ENCODE measurements at regions not wholly inside any gene's neighbourhood (a gene's known extent, or its start where the extent isn't known, plus 50 kb on each side); places are given as distances from the start of the nearest gene placed in this dataset.
A peak's percentile ranks its signal among the peaks of the same experiment; 100 is the strongest.

DNA sequence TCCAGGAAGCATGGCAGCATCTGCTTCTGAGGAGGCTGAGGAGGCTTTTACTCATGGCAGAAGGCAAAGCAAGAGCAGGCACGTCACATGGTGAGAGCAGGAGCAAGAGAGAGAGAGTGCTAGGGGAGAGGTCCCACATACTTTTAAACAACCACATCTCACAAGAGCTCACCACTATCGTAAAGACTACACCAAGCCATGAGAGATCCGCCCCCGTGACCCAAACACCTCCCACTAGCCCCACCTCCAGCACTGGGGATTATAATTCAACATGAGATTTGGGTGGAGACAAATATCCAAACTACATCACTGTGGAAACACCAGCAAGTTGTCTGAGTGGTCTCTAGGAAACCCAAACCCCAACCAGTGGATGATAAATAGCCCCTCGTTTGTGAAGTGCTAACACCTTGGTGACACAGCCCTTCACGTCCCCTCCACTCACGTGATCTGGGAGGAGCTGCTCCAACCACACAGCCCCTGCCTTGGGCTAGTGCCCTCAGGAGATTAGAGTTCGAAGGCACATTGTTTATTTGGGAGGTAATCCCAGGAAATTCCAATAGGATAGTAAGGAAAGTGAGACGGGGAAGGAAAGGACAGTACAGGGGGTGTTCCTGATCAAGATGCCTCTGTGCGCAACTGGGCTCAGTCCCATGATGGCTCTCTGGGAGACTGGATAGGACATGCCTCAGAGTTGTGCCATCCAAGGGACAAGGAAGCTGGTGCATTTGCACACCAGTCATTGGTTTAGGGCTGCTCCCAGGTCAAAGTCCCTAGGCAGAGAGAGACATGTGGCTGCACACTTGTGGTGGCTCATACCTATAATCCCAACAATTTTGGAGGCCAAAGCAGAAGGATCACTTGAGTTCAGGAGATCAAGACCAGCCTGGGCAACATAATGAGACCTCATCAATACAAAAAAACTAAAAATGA lies 80.6 kb upstream of the CTNNB1 start:
- no peaks in the 10 kb centered on the region for H3K36me3 ChIP-seq
- TF ChIP-seq, protein P1, sequence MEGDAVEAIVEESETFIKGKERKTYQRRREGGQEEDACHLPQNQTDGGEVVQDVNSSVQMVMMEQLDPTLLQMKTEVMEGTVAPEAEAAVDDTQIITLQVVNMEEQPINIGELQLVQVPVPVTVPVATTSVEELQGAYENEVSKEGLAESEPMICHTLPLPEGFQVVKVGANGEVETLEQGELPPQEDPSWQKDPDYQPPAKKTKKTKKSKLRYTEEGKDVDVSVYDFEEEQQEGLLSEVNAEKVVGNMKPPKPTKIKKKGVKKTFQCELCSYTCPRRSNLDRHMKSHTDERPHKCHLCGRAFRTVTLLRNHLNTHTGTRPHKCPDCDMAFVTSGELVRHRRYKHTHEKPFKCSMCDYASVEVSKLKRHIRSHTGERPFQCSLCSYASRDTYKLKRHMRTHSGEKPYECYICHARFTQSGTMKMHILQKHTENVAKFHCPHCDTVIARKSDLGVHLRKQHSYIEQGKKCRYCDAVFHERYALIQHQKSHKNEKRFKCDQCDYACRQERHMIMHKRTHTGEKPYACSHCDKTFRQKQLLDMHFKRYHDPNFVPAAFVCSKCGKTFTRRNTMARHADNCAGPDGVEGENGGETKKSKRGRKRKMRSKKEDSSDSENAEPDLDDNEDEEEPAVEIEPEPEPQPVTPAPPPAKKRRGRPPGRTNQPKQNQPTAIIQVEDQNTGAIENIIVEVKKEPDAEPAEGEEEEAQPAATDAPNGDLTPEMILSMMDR (IDR thresholded peaks at IDR 0.05): no peak
- TF ChIP-seq POLR2A (IDR thresholded peaks at IDR 0.05): no peak
- TF ChIP-seq POLR2AphosphoS5 (IDR thresholded peaks at IDR 0.05): no peak
- intact Hi-C loops (cut with DNase I; ENCODE audit: low total_unique reads): no loop called here
- H3K4me1 ChIP-seq: no peaks in the 10 kb centered on the region
- no peaks in the 10 kb centered on the region for H3K9me3 ChIP-seq
- H3K4me3 ChIP-seq: no peak overlapping the region
- DNase-seq (ENCODE audit: low spot score in 2 of 2): no peak
- no peaks in the 10 kb centered on the region for H3K27me3 ChIP-seq
- no peak overlapping the region for H3K27ac ChIP-seq

DNA sequence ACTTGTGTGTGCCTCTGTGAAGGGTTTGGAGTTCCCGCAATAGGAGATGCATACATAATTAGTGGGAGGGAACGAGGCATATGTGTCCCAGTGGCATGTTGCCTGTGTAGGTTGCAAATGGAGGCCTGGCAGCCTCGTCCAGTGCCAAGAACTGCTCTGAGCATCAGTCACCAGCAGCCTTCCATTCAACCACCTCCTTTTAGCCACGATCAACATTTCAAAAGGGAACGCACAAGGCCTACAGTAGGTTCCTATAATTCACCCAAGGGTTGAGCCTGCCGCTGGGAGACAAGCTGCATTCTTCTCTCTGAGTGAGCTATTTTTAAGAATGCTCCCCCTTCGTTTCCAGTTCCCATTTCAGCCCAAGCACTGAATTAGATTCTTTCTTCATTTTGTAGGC lies 78.8 kb upstream of the CTNNB1 start:
- no peak overlapping the region for H3K4me3 ChIP-seq
- no peak for DNase-seq (ENCODE audit: low spot score in 2 of 2)
- no peaks in the 10 kb centered on the region for H3K36me3 ChIP-seq
- peaks cover 0 to 6% of the 10 kb centered on the region in 2 donors for H3K9me3 ChIP-seq
- TF ChIP-seq, protein P1 (IDR thresholded peaks at IDR 0.05): no peak
- TF ChIP-seq POLR2AphosphoS5 (IDR thresholded peaks at IDR 0.05): no peak
- no peak for TF ChIP-seq POLR2A (IDR thresholded peaks at IDR 0.05)
- intact Hi-C loops (cut with DNase I; ENCODE audit: low total_unique reads): loop anchor here (5.0 kb wide), 1 partner anchor 1427 kb away; no protein-coding TSS in a partner anchor
- H3K4me1 ChIP-seq: no peaks in the 10 kb centered on the region
- peak overlapping the region in 1 of 2 donors; percentile 28 for H3K27ac ChIP-seq
- H3K27me3 ChIP-seq: no peaks in the 10 kb centered on the region

DNA sequence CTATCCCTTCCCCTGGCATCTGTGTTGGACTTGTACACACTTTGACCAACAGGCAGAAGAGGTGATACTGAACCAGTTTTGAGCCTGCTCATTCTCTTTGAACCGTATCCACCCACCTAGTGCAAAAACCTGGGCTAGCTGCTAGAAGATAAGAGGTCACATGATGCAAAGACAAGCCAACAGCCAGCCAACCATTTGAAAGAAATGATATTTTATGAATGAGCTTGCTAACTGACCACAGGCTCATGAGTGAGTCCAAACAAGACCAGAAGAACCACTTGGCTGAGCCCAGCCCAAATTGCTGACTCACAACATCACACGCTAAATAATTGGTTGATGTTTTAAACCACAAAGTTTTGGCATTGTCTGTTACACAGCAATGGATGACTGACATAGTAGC lies 74.0 kb upstream of the CTNNB1 start:
- no peak for TF ChIP-seq POLR2A (IDR thresholded peaks at IDR 0.05)
- TF ChIP-seq POLR2AphosphoS5 (IDR thresholded peaks at IDR 0.05): no peak
- TF ChIP-seq, protein P1 (IDR thresholded peaks at IDR 0.05): no peak
- Histone ChIP-seq H3K27me3 (no peaks in the 10 kb centered on the region), H3K36me3 (no peaks in the 10 kb centered on the region), H3K27ac (no peak overlapping the region), H3K4me3 (no peak overlapping the region), H3K4me1 (no peaks in the 10 kb centered on the region), H3K9me3 (peaks cover 11 to 32% of the 10 kb centered on the region in 2 donors)
- DNase-seq (ENCODE audit: low spot score in 2 of 2): no peak
- intact Hi-C loops (cut with DNase I; ENCODE audit: low total_unique reads): no loop called here

DNA sequence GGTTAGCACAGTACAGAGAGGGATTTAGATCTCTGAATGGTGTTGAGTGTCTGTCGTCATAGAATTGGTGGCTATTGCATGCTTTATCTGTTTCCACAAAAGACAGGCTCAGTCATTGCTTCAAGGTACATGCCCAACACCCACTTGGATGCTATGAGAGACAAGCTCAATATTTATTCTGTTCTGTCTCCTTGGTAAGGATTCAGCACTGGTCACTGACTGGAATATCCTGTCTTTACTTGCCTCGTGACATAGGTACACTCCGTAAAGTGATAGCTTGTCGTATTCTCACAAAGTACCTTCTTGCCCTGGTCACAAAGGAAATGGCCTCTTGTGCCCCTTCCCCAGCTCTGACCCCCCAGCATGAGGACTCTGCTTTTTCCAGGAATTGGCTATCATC lies 72.8 kb upstream of the CTNNB1 start:
- no peak for DNase-seq (ENCODE audit: low spot score in 2 of 2)
- TF ChIP-seq POLR2A (IDR thresholded peaks at IDR 0.05) (no peak), POLR2AphosphoS5 (IDR thresholded peaks at IDR 0.05) (no peak)
- TF ChIP-seq, protein P1 (IDR thresholded peaks at IDR 0.05): no peak
- intact Hi-C loops (cut with DNase I; ENCODE audit: low total_unique reads): no loop called here
- Histone ChIP-seq H3K27ac (no peak overlapping the region), H3K4me3 (no peak overlapping the region), H3K9me3 (peaks cover 12 to 35% of the 10 kb centered on the region in 2 donors), H3K36me3 (no peaks in the 10 kb centered on the region), H3K27me3 (no peaks in the 10 kb centered on the region), H3K4me1 (no peaks in the 10 kb centered on the region)

DNA sequence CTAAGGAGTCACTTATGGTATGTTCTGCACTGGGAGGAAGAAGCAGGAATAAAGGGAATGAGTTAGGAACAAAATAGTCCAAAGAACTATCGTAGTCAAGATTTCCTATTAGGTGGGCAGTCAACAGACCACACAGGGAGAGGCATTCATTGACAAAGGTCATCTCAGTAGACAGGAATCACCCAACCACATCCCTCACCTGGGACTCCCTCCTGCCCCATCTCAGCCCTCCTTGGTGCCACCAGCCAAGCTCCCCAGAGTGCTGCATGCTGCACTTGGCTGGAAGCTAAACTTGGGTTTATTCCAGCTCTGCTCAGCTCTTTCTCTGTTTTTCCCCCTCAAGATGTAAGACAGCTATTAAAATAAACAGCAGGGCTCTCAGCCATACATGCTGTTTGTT lies 72.3 kb upstream of the CTNNB1 start:
- intact Hi-C loops (cut with DNase I; ENCODE audit: low total_unique reads): no loop called here
- TF ChIP-seq POLR2A (IDR thresholded peaks at IDR 0.05): no peak
- TF ChIP-seq, protein P1 (IDR thresholded peaks at IDR 0.05): no peak
- no peak for TF ChIP-seq POLR2AphosphoS5 (IDR thresholded peaks at IDR 0.05)
- Histone ChIP-seq H3K4me3 (no peak overlapping the region), H3K9me3 (peaks cover 12 to 35% of the 10 kb centered on the region in 2 donors), H3K27ac (no peak overlapping the region), H3K27me3 (no peaks in the 10 kb centered on the region), H3K36me3 (no peaks in the 10 kb centered on the region), H3K4me1 (no peaks in the 10 kb centered on the region)
- DNase-seq (ENCODE audit: low spot score in 2 of 2): no peak

Measured in breast epithelium (tissue), 4 donors.